GM18498 (cell line): ENCODE measurements at regions not wholly inside any gene's neighbourhood (a gene's known extent, or its start where the extent isn't known, plus 50 kb on each side); places are given as distances from the start of the nearest gene placed in this dataset.
"Not testable (repeated sequence)": the region's sequence is repeated elsewhere in the genome, so short reads cannot be mapped to it uniquely, and the experiment has no call there.

Experiments
- ATAC-seq: cut with Tn5 transposase; IDR thresholded peaks from one replicate; pipeline ENCODE4 v1.9.1; 2021; ENCODE audit warnings: mild to moderate bottlenecking, moderate library complexity; ENCODE audit not compliant: unreplicated experiment

- no peak for ATAC-seq
These were observed 509.1 kb downstream of the PCNX1 start for GRCh38 chr14:71416392-71416791.

GRCh38 chr14:71418532-71419245 lies 511.4 kb downstream of the PCNX1 start:
- ATAC-seq, result no peak

GRCh38 chr14:71423481-71423880 lies 508.7 kb upstream of the RGS6 start:
- no peak for ATAC-seq

GRCh38 chr14:71424941-71425340 lies 507.3 kb upstream of the RGS6 start:
- ATAC-seq, result no peak

- ATAC-seq, result no peak
These were observed 506.2 kb upstream of the RGS6 start for GRCh38 chr14:71426001-71426400.

GRCh38 chr14:71429902-71430301 lies 502.3 kb upstream of the RGS6 start:
- ATAC-seq, result no peak

GRCh38 chr14:71430321-71430677 lies 501.9 kb upstream of the RGS6 start:
- ATAC-seq, result no peak

GRCh38 chr14:71430678-71431376 lies 501.4 kb upstream of the RGS6 start:
- ATAC-seq, result peak; percentile 76

GRCh38 chr14:71432334-71433110 lies 499.7 kb upstream of the RGS6 start:
- ATAC-seq, result no peak

- no peak for ATAC-seq
These were observed 498.9 kb upstream of the RGS6 start for GRCh38 chr14:71433303-71433702.

- ATAC-seq, result not testable (repeated sequence)
These were observed 496.6 kb upstream of the RGS6 start for GRCh38 chr14:71435641-71436040.

- no peak for ATAC-seq
These were observed 494.4 kb upstream of the RGS6 start for GRCh38 chr14:71437870-71438269.

GRCh38 chr14:71438684-71439083 lies 493.5 kb upstream of the RGS6 start:
- ATAC-seq, result no peak

GRCh38 chr14:71441126-71441525 lies 491.1 kb upstream of the RGS6 start:
- ATAC-seq, result no peak

GRCh38 chr14:71444030-71444822 lies 488.0 kb upstream of the RGS6 start:
- no peak for ATAC-seq

- ATAC-seq, result no peak
These were observed 483.6 kb upstream of the RGS6 start for GRCh38 chr14:71448431-71449315.

- ATAC-seq, result no peak
These were observed 482.7 kb upstream of the RGS6 start for GRCh38 chr14:71449316-71450055.

GRCh38 chr14:71451501-71451900 lies 480.7 kb upstream of the RGS6 start:
- ATAC-seq, result no peak

GRCh38 chr14:71452539-71452938 lies 479.7 kb upstream of the RGS6 start:
- ATAC-seq, result no peak
